A549 (cell line): ENCODE measurements at regions not wholly inside any gene's neighbourhood (a gene's known extent, or its start where the extent isn't known, plus 50 kb on each side); places are given as distances from the start of the nearest gene placed in this dataset.

Experiments
- BHLHE40 ChIP-seq: IDR thresholded peaks from 2 replicates; pipeline ENCODE4 v1.6.1; 2012; ENCODE audit warnings: low read depth, low read length, inconsistent platforms
- CBX8 ChIP-seq: fragments of 200-600 bp; sonication (generic); IDR thresholded peaks from 2 replicates; pipeline ENCODE4 v1.6.1; 2016
- CTCF ChIP-seq: fragments of >200 bp; sonication (Bioruptor Twin); formaldehyde crosslinking; IDR thresholded peaks from 3 replicates; pipeline ENCODE4 v1.5.1; 2016
- ESRRA ChIP-seq: fragments of 150-350 bp; IDR thresholded peaks from 2 replicates; pipeline ENCODE4 v1.6.1; 2014; ENCODE audit warnings: mild to moderate bottlenecking, low read length, borderline replicate concordance
- KDM1A ChIP-seq: fragments of 200-600 bp; sonication (generic); IDR thresholded peaks from 2 replicates; pipeline ENCODE4 v1.6.1; 2016; ENCODE audit warnings: low read depth, mild to moderate bottlenecking
- MAZ ChIP-seq: fragments of 150-350 bp; IDR thresholded peaks from 2 replicates; pipeline ENCODE4 v1.6.1; 2014; ENCODE audit warnings: antibody characterized with exemption, low read depth, low read length, borderline replicate concordance
- POLR2A ChIP-seq: IDR thresholded peaks from 2 replicates; pipeline ENCODE4 v1.6.1; 2012; ENCODE audit warnings: mild to moderate bottlenecking, low read length
- RAD21 ChIP-seq, 2 experiments: fragments of >200 bp in 1 of 2; sonication (Bioruptor Twin) in 1 of 2; formaldehyde crosslinking in 1 of 2; IDR thresholded peaks in 1 of 2; conservative IDR thresholded peaks in 1 of 2; 2 replicates in 1 of 2; 3 replicates in 1 of 2; pipeline ENCODE4 v1.6.1; 2012 to 2018; ENCODE audit warnings: inconsistent platforms in 1 of 2
- TF ChIP-seq, protein P1 (sequence below): fragments of 200-600 bp; sonication (generic); IDR thresholded peaks from 2 replicates; pipeline ENCODE4 v1.6.1; 2016; ENCODE audit warnings: antibody characterized with exemption, mild to moderate bottlenecking, moderate library complexity

- TF ChIP-seq ESRRA = no peak
- TF ChIP-seq RAD21 (conservative IDR thresholded peaks at IDR 0.05 in 1 of 2, IDR thresholded peaks at IDR 0.05 in 1 of 2) = no peak
- TF ChIP-seq MAZ = no peak
- no peak for TF ChIP-seq BHLHE40
- no peak for TF ChIP-seq CTCF
- no peak for TF ChIP-seq KDM1A
- TF ChIP-seq POLR2A = no peak
- TF ChIP-seq CBX8 = no peak
- TF ChIP-seq, protein P1, sequence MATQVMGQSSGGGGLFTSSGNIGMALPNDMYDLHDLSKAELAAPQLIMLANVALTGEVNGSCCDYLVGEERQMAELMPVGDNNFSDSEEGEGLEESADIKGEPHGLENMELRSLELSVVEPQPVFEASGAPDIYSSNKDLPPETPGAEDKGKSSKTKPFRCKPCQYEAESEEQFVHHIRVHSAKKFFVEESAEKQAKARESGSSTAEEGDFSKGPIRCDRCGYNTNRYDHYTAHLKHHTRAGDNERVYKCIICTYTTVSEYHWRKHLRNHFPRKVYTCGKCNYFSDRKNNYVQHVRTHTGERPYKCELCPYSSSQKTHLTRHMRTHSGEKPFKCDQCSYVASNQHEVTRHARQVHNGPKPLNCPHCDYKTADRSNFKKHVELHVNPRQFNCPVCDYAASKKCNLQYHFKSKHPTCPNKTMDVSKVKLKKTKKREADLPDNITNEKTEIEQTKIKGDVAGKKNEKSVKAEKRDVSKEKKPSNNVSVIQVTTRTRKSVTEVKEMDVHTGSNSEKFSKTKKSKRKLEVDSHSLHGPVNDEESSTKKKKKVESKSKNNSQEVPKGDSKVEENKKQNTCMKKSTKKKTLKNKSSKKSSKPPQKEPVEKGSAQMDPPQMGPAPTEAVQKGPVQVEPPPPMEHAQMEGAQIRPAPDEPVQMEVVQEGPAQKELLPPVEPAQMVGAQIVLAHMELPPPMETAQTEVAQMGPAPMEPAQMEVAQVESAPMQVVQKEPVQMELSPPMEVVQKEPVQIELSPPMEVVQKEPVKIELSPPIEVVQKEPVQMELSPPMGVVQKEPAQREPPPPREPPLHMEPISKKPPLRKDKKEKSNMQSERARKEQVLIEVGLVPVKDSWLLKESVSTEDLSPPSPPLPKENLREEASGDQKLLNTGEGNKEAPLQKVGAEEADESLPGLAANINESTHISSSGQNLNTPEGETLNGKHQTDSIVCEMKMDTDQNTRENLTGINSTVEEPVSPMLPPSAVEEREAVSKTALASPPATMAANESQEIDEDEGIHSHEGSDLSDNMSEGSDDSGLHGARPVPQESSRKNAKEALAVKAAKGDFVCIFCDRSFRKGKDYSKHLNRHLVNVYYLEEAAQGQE = no peak
These were observed 78.5 kb upstream of the FBRSL1 start for GRCh38 chr12:132411457-132411856.
